ENCODE measurements at regions not wholly inside any gene's neighbourhood (a gene's known extent, or its start where the extent isn't known, plus 50 kb on each side); places are given as distances from the start of the nearest gene placed in this dataset.

DNA sequence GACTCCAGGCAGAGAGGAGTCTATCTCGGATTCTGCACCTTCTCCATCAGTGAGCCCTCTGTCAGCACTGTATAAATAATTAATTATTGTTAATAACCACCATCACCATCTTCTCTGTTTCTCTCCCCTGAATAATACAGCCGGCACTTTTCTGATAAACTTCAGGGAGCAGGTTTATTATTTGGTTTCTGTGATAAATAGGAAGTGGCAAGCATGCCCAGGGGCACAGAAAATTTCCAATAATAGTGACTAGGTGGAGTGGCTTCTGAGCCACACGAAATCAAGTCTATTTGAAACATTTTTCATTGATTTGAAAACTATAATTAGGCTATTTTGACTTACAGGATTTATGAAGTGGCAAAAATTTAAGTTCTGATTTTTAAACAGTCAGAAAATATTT lies 186.8 kb upstream of the TMEM229A start:
- TF ChIP-seq, protein P1, sequence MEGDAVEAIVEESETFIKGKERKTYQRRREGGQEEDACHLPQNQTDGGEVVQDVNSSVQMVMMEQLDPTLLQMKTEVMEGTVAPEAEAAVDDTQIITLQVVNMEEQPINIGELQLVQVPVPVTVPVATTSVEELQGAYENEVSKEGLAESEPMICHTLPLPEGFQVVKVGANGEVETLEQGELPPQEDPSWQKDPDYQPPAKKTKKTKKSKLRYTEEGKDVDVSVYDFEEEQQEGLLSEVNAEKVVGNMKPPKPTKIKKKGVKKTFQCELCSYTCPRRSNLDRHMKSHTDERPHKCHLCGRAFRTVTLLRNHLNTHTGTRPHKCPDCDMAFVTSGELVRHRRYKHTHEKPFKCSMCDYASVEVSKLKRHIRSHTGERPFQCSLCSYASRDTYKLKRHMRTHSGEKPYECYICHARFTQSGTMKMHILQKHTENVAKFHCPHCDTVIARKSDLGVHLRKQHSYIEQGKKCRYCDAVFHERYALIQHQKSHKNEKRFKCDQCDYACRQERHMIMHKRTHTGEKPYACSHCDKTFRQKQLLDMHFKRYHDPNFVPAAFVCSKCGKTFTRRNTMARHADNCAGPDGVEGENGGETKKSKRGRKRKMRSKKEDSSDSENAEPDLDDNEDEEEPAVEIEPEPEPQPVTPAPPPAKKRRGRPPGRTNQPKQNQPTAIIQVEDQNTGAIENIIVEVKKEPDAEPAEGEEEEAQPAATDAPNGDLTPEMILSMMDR (IDR thresholded peaks at IDR 0.05) = no peak
- no peak for TF ChIP-seq POLR2A (IDR thresholded peaks at IDR 0.05)
